Activated CD4-positive, alpha-beta T cell treated with anti-CD3 and anti-CD28 coated beads, Interleukin-2, amount 10 ng/mL, durations not matched to agents 7 days and 5 days (primary cell): ENCODE measurements at regions not wholly inside any gene's neighbourhood (a gene's known extent, or its start where the extent isn't known, plus 50 kb on each side); places are given as distances from the start of the nearest gene placed in this dataset.

Experiments used
- CTCF ChIA-PET: fragments of 350-600 bp; sonication (Branson Sonifier 250); formaldehyde crosslinking; loops from one replicate; lab custom pipeline; 2021; ENCODE audit warnings: antibody characterized with exemption; lab: Charles Lee
- POLR2A ChIA-PET: fragments of 350-600 bp; sonication (Branson Sonifier 250); formaldehyde crosslinking; loops from one replicate; lab custom pipeline; 2021; ENCODE audit warnings: antibody characterized with exemption; lab: Charles Lee
- DNase-seq: peaks from one replicate; pipeline ENCODE4 v3.0.0-alpha.2; 2020
- H3K27ac Mint-ChIP-seq: one replicate; pipeline ENCODE4 v1.8.0; 2021; ENCODE audit warnings: mild to moderate bottlenecking, moderate library complexity, mixed read lengths
- H3K27me3 Mint-ChIP-seq: one replicate; pipeline ENCODE4 v1.8.0; 2021; ENCODE audit warnings: mixed read lengths
- H3K36me3 Mint-ChIP-seq: one replicate; pipeline ENCODE4 v1.8.0; 2021; ENCODE audit warnings: low read depth, mixed read lengths
- H3K4me1 Mint-ChIP-seq: one replicate; pipeline ENCODE4 v1.8.0; 2021; ENCODE audit warnings: mixed read lengths
- H3K4me3 Mint-ChIP-seq: one replicate; pipeline ENCODE4 v1.8.0; 2021; ENCODE audit warnings: mild to moderate bottlenecking, moderate library complexity, mixed read lengths
- H3K9me3 Mint-ChIP-seq: one replicate; pipeline ENCODE4 v1.8.0; 2021; ENCODE audit warnings: mixed read lengths

- Mint-ChIP-seq H3K27ac (no peak overlapping the region), H3K27me3 (peaks cover 10% of the 10 kb centered on the region), H3K9me3 (no peaks in the 10 kb centered on the region), H3K4me1 (no peaks in the 10 kb centered on the region), H3K36me3 (no peaks in the 10 kb centered on the region), H3K4me3 (no peak overlapping the region)
- CTCF ChIA-PET = interaction anchor here (1.0 to 1.7 kb wide), 2 partner anchors 115 to 128 kb away, joined by 3 read pairs; no protein-coding TSS in a partner anchor
- no peak for DNase-seq
- POLR2A ChIA-PET = no interaction called here
Observed at GRCh38 chr22:44411226-44412135, 86.6 kb downstream of the RTL6 start.

GRCh38 chr22:44410451-44410991, 87.5 kb downstream of the RTL6 start:
- Mint-ChIP-seq H3K4me1 (no peaks in the 10 kb centered on the region), H3K36me3 (no peaks in the 10 kb centered on the region), H3K27ac (no peak overlapping the region), H3K4me3 (no peak overlapping the region), H3K9me3 (no peaks in the 10 kb centered on the region), H3K27me3 (peaks cover 2% of the 10 kb centered on the region)
- DNase-seq = no peak
- CTCF ChIA-PET = interaction anchor here (1.7 kb wide), 1 partner anchor 116 kb away, joined by 3 read pairs; no protein-coding TSS in a partner anchor
- POLR2A ChIA-PET = no interaction called here

- POLR2A ChIA-PET = no interaction called here
- CTCF ChIA-PET = interaction anchor here (1.7 kb wide), 1 partner anchor 117 kb away, joined by 3 read pairs; no protein-coding TSS in a partner anchor
- H3K4me3 Mint-ChIP-seq = no peak overlapping the region
- DNase-seq = no peak
- no peaks in the 10 kb centered on the region for H3K36me3 Mint-ChIP-seq
- no peaks in the 10 kb centered on the region for H3K9me3 Mint-ChIP-seq
- no peak overlapping the region for H3K27ac Mint-ChIP-seq
- H3K27me3 Mint-ChIP-seq = peaks cover 2% of the 10 kb centered on the region
- H3K4me1 Mint-ChIP-seq = no peaks in the 10 kb centered on the region
Observed at GRCh38 chr22:44409974-44410316, 88.1 kb downstream of the RTL6 start.

- DNase-seq = no peak
- H3K9me3 Mint-ChIP-seq = no peaks in the 10 kb centered on the region
- no peaks in the 10 kb centered on the region for H3K36me3 Mint-ChIP-seq
- H3K4me3 Mint-ChIP-seq = no peak overlapping the region
- H3K27ac Mint-ChIP-seq = no peak overlapping the region
- no peaks in the 10 kb centered on the region for H3K4me1 Mint-ChIP-seq
- ChIA-PET CTCF (no interaction called here), POLR2A (no interaction called here)
- peaks cover 2% of the 10 kb centered on the region for H3K27me3 Mint-ChIP-seq
Observed at GRCh38 chr22:44409211-44409973, 88.6 kb downstream of the RTL6 start.

GRCh38 chr22:44408829-44409192, 89.2 kb downstream of the RTL6 start:
- peaks cover 2% of the 10 kb centered on the region for H3K27me3 Mint-ChIP-seq
- H3K4me3 Mint-ChIP-seq = no peak overlapping the region
- no peak overlapping the region for H3K27ac Mint-ChIP-seq
- CTCF ChIA-PET = interaction anchor here (1.4 kb wide), 1 partner anchor 16 kb away, joined by 3 read pairs; no protein-coding TSS in a partner anchor
- no peak for DNase-seq
- no peaks in the 10 kb centered on the region for H3K36me3 Mint-ChIP-seq
- H3K4me1 Mint-ChIP-seq = no peaks in the 10 kb centered on the region
- POLR2A ChIA-PET = no interaction called here
- H3K9me3 Mint-ChIP-seq = no peaks in the 10 kb centered on the region

- no peaks in the 10 kb centered on the region for H3K9me3 Mint-ChIP-seq
- H3K4me1 Mint-ChIP-seq = no peaks in the 10 kb centered on the region
- H3K36me3 Mint-ChIP-seq = no peaks in the 10 kb centered on the region
- H3K27ac Mint-ChIP-seq = no peak overlapping the region
- H3K4me3 Mint-ChIP-seq = no peak overlapping the region
- ChIA-PET POLR2A (no interaction called here), CTCF (interaction anchor here (1.4 kb wide), 1 partner anchor 17 kb away, joined by 3 read pairs; no protein-coding TSS in a partner anchor)
- no peaks in the 10 kb centered on the region for H3K27me3 Mint-ChIP-seq
- no peak for DNase-seq
Observed at GRCh38 chr22:44407987-44408828, 89.8 kb downstream of the RTL6 start.

- no peaks in the 10 kb centered on the region for H3K9me3 Mint-ChIP-seq
- H3K4me1 Mint-ChIP-seq = no peaks in the 10 kb centered on the region
- no peak for DNase-seq
- H3K27ac Mint-ChIP-seq = no peak overlapping the region
- no peaks in the 10 kb centered on the region for H3K36me3 Mint-ChIP-seq
- H3K27me3 Mint-ChIP-seq = no peaks in the 10 kb centered on the region
- no peak overlapping the region for H3K4me3 Mint-ChIP-seq
- ChIA-PET CTCF (interaction anchor here (1.4 kb wide), 1 partner anchor 18 kb away, joined by 3 read pairs; no protein-coding TSS in a partner anchor), POLR2A (no interaction called here)
Observed at GRCh38 chr22:44407171-44407986, 90.7 kb downstream of the RTL6 start.

- no peak overlapping the region for H3K4me3 Mint-ChIP-seq
- ChIA-PET CTCF (no interaction called here), POLR2A (no interaction called here)
- H3K27ac Mint-ChIP-seq = no peak overlapping the region
- DNase-seq = no peak
- no peaks in the 10 kb centered on the region for H3K36me3 Mint-ChIP-seq
- H3K9me3 Mint-ChIP-seq = no peaks in the 10 kb centered on the region
- no peaks in the 10 kb centered on the region for H3K27me3 Mint-ChIP-seq
- no peaks in the 10 kb centered on the region for H3K4me1 Mint-ChIP-seq
Observed at GRCh38 chr22:44406341-44407170, 91.5 kb downstream of the RTL6 start.

GRCh38 chr22:44405661-44406060, 92.4 kb downstream of the RTL6 start:
- Mint-ChIP-seq H3K4me3 (no peak overlapping the region), H3K36me3 (no peaks in the 10 kb centered on the region), H3K27ac (no peak overlapping the region), H3K9me3 (no peaks in the 10 kb centered on the region), H3K4me1 (no peaks in the 10 kb centered on the region), H3K27me3 (no peaks in the 10 kb centered on the region)
- CTCF ChIA-PET = interaction anchor here (0.7 kb wide), 1 partner anchor 163 kb away, joined by 3 read pairs; no protein-coding TSS in a partner anchor
- POLR2A ChIA-PET = no interaction called here
- DNase-seq = no peak

- ChIA-PET CTCF (no interaction called here), POLR2A (no interaction called here)
- H3K4me3 Mint-ChIP-seq = no peak overlapping the region
- no peak for DNase-seq
- H3K9me3 Mint-ChIP-seq = no peaks in the 10 kb centered on the region
- H3K27ac Mint-ChIP-seq = no peak overlapping the region
- H3K27me3 Mint-ChIP-seq = no peaks in the 10 kb centered on the region
- H3K4me1 Mint-ChIP-seq = no peaks in the 10 kb centered on the region
- H3K36me3 Mint-ChIP-seq = no peaks in the 10 kb centered on the region
Observed at GRCh38 chr22:44404341-44405020, 91.7 kb upstream of the SHISAL1 start.
